ENCODE measurements at regions not wholly inside any gene's neighbourhood (a gene's known extent, or its start where the extent isn't known, plus 50 kb on each side); places are given as distances from the start of the nearest gene placed in this dataset.

DNA sequence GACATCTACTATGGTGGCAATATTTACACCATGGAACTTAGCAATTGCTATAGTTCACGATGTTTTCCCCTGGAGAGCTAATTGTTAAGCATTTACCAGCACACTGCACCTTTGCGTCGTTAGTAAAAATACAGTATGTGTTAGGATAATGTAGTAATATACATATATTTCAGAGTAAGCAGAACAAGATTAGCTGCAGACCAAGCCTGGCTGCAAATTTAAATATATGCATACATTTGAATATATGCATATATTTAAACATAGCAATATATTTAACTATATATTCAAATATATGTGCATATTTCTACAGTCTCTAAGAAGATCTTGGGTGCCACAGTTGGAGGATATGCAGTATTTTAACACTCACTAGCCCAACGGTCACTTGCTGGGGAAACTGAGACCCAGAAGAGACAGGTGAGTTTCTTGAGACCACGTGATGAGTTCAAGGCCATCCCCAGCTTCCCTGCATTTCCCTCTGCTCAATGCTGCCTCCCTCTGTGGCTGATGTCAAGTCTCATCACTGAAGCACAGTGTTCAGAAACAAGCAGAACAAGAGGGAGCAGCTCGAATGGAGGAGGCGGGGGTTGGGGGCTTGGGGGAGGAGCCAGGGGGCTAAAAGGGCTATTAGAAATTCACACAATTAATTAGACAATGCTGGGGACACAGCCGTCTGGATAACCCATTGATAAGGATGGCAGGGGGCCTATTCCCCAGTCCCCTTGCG lies 708.0 kb downstream of the MED13L start:
- TF ChIP-seq SUZ12 (IDR thresholded peaks at IDR 0.05) = no peak
- no peak for TF ChIP-seq FOXM1 (IDR thresholded peaks at IDR 0.05; ENCODE audit: borderline replicate concordance)
- no peak for TF ChIP-seq NFRKB (IDR thresholded peaks at IDR 0.05)
- TF ChIP-seq BHLHE40 (IDR thresholded peaks at IDR 0.05; ENCODE audit: borderline replicate concordance) = no peak
- TF ChIP-seq L3MBTL2 (conservative IDR thresholded peaks at IDR 0.05) = no peak
- TF ChIP-seq ZNF384 (IDR thresholded peaks at IDR 0.05) = no peak
- TF ChIP-seq TARDBP (IDR thresholded peaks at IDR 0.05) = no peak
- TF ChIP-seq ELF4 (IDR thresholded peaks at IDR 0.05) = no peak
- no peak for TF ChIP-seq FOXA1 (IDR thresholded peaks at IDR 0.05)
- TF ChIP-seq HDGF (IDR thresholded peaks at IDR 0.05; ENCODE audit: borderline replicate concordance) = no peak
- no peak for TF ChIP-seq SP1 (IDR thresholded peaks at IDR 0.05)
- no peak for TF ChIP-seq ARNT (IDR thresholded peaks at IDR 0.05)
